GM12878 (cell line): ENCODE measurements at regions not wholly inside any gene's neighbourhood (a gene's known extent, or its start where the extent isn't known, plus 50 kb on each side); places are given as distances from the start of the nearest gene placed in this dataset.

Experiments
- ATAC-seq: fragments of 200-7000 bp; cut with Tn5 transposase; 3 replicates; pipeline ENCODE4 v1.9.1; 2020; ENCODE audit warnings: mild to moderate bottlenecking, moderate library complexity
- BruUV-seq: library from RNA; stranded (reverse); fragments of 400-500 nt; replicated peaks from 2 replicates; lab custom pipeline; 2021; lab: Mats Ljungman, UMichigan
- CTCF ChIA-PET: fragments of 300-600 bp; sonication (Branson Sonifier 250); formaldehyde crosslinking; extraction: SDS; loops from one replicate; lab custom pipeline; 2021; ENCODE audit warnings: inconsistent platforms; lab: Yijun Ruan, JAX
- POLR2A ChIA-PET: fragments of 350-600 bp; formaldehyde crosslinking; extraction: SDS; loops from one replicate; lab custom pipeline; 2021; ENCODE audit warnings: inconsistent platforms; lab: Charles Lee
- RAD21 ChIA-PET: fragments of 300-600 bp; sonication (Branson Sonifier 250); formaldehyde crosslinking; loops from one replicate; lab custom pipeline; 2023; ENCODE audit warnings: antibody characterized with exemption; ENCODE audit not compliant: unreplicated experiment; lab: Charles Lee
- SMC1A ChIA-PET: fragments of 300-600 bp; sonication (Branson Sonifier 250); formaldehyde crosslinking; loops from one replicate; lab custom pipeline; 2023; ENCODE audit not compliant: unreplicated experiment, uncharacterized antibody; lab: Charles Lee
- DNase-seq: peaks from one replicate; pipeline ENCODE4 v3.0.0-alpha.2; 2011; ENCODE audit warnings: low read depth, low spot score
- FAIRE-seq: peaks from 3 replicates; lab custom pipeline; 2011; peaks lifted over from hg19 to GRCh38; lab: Jason Lieb, UNC
- H2AFZ ChIP-seq: 2 replicates; pipeline ENCODE4 v1.6.0; 2011; ENCODE audit warnings: low read depth, low read length, control low read depth; ENCODE audit not compliant: control insufficient read depth
- H3K27ac ChIP-seq: 2 replicates; pipeline ENCODE4 v1.5.1; 2011; ENCODE audit warnings: control low read depth; ENCODE audit not compliant: control insufficient read depth, insufficient read depth
- H3K27me3 ChIP-seq, 2 experiments: replicated peaks in 1 of 2; 2 replicates each; pipeline versions ENCODE4 v1.6.0 to v1.6.1; 2011; ENCODE audit warnings: low read length in 1 of 2; ENCODE audit not compliant: control insufficient read depth in 2 of 2, insufficient read depth in 2 of 2
- H3K36me3 ChIP-seq, 2 experiments: 2 replicates each; pipeline ENCODE4 v1.5.1; 2011; ENCODE audit warnings: low read length in 1 of 2; ENCODE audit not compliant: control insufficient read depth in 2 of 2, insufficient read depth in 2 of 2
- H3K4me1 ChIP-seq: 2 replicates; pipeline ENCODE4 v1.6.1; 2011; ENCODE audit warnings: mild to moderate bottlenecking, low read length, moderate library complexity, mixed read lengths; ENCODE audit not compliant: control insufficient read depth, insufficient read depth
- H3K4me2 ChIP-seq: 2 replicates; pipeline ENCODE4 v1.6.0; 2011; ENCODE audit warnings: control low read depth; ENCODE audit not compliant: control insufficient read depth, insufficient read depth
- H3K4me3 ChIP-seq: fragments of 200-600 bp; sonication (generic); 2 replicates; pipeline ENCODE4 v1.5.1; 2016
- H3K79me2 ChIP-seq: 2 replicates; pipeline ENCODE4 v1.6.0; 2011; ENCODE audit warnings: low read length; ENCODE audit not compliant: control insufficient read depth, insufficient read depth
- H3K9ac ChIP-seq: 2 replicates; pipeline ENCODE4 v1.8.0; 2011; ENCODE audit warnings: low read length, control low read depth, mixed read lengths; ENCODE audit not compliant: control insufficient read depth, insufficient read depth
- H3K9me3 ChIP-seq: replicated peaks from 3 replicates; pipeline ENCODE4 v1.5.1; 2011; ENCODE audit warnings: mild to moderate bottlenecking, low read length; ENCODE audit not compliant: control insufficient read depth, insufficient read depth
- H4K20me1 ChIP-seq: 2 replicates; pipeline ENCODE4 v1.6.0; 2011; ENCODE audit not compliant: control insufficient read depth, insufficient read depth
- CBFB ChIP-seq: IDR thresholded peaks from 2 replicates; pipeline ENCODE4 v1.6.1; 2016; ENCODE audit warnings: antibody characterized with exemption, low read depth
- E2F8 ChIP-seq: fragments of 450-650 bp; IDR thresholded peaks from 2 replicates; pipeline ENCODE4 v1.6.1; 2018; ENCODE audit warnings: mild to moderate bottlenecking, low read depth, moderate library complexity; ENCODE audit not compliant: partially characterized antibody
- POU2F2 ChIP-seq: IDR thresholded peaks from 3 replicates; pipeline ENCODE4 v1.6.1; 2011; ENCODE audit warnings: low read depth, mild to moderate bottlenecking, low read length, borderline replicate concordance
- RUNX3 ChIP-seq: IDR thresholded peaks from 2 replicates; pipeline ENCODE4 v1.6.1; 2012; ENCODE audit warnings: low read length, inconsistent platforms
- WRNIP1 ChIP-seq: IDR thresholded peaks from 2 replicates; pipeline ENCODE4 v1.6.1; 2011; ENCODE audit warnings: low read depth, low read length, improper control_type of control experiment, borderline replicate concordance
- in situ Hi-C: fragments of 300-500 bp; cut with MboI; formaldehyde crosslinking; loops from 9 replicates; pipeline ENCODE4 v1.14.3; 2018; ENCODE audit warnings: mixed read lengths
- intact Hi-C: fragments of 100-400 bp; cut with micrococcal nuclease; formaldehyde crosslinking; loops from one replicate; pipeline ENCODE4 v1.14.2; 2022; ENCODE audit not compliant: unreplicated experiment

DNA sequence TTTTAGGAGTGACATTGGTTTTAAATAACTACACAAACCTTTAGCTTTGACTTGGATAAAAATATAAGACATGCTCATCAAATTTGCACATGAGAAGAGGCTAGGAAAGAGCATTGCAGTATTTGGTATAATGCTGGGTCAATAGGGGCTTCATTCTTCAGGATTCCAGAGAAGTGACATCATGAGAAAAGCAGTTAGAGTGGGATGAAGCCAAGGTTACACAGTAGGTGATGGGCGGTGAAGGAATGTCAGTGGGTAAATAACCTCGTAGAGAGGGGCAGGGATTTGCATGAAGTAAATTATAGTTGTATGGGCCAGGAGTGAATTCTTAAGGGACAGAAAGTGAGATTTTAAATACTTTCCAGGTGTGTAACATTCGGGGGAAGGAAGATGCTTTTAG lies 216.2 kb downstream of the RFPL4B start (continued):
- no peak for TF ChIP-seq POU2F2
- TF ChIP-seq WRNIP1, result no peak

GRCh38 chr6:112568066-112568465 lies 220.9 kb downstream of the RFPL4B start:
- Histone ChIP-seq H3K4me2 (no peak overlapping the region), H4K20me1 (no peaks in the 10 kb centered on the region), H3K9me3 (no peaks in the 10 kb centered on the region), H3K27ac (no peak overlapping the region), H3K9ac (no peak overlapping the region), H3K36me3 (no peaks in the 10 kb centered on the region), H3K79me2 (no peaks in the 10 kb centered on the region), H3K27me3 (no peaks in the 10 kb centered on the region), H3K4me3 (no peak overlapping the region), H2AFZ (no peak overlapping the region), H3K4me1 (no peaks in the 10 kb centered on the region)
- DNase-seq (no peak), ATAC-seq (no peak), FAIRE-seq (no peak)
- CTCF ChIA-PET, result no interaction called here
- POLR2A ChIA-PET, result no interaction called here
- intact Hi-C loops, result no loop called here
- SMC1A ChIA-PET, result no interaction called here
- RAD21 ChIA-PET, result no interaction called here
- no TSS peak for BruUV-seq
- in situ Hi-C loops, result no loop called here
- TF ChIP-seq RUNX3 (no peak), E2F8 (no peak), CBFB (no peak)
